Loucy (cell line): ENCODE measurements at regions not wholly inside any gene's neighbourhood (a gene's known extent, or its start where the extent isn't known, plus 50 kb on each side); places are given as distances from the start of the nearest gene placed in this dataset.
"Not testable (repeated sequence)": the region's sequence is repeated elsewhere in the genome, so short reads cannot be mapped to it uniquely, and the experiment has no call there.

Experiments used
- H2AFZ ChIP-seq: fragments of 200-600 bp; sonication (generic); 2 replicates; pipeline ENCODE4 v1.6.0; 2016; ENCODE audit warnings: antibody characterized with exemption, mild to moderate bottlenecking, low read length, moderate library complexity
- H3F3A ChIP-seq: fragments of 200-600 bp; 2 replicates; pipeline ENCODE4 v1.6.0; 2016; ENCODE audit warnings: antibody characterized with exemption, low read depth, mild to moderate bottlenecking
- H3K27me3 ChIP-seq: fragments of 200-600 bp; sonication (generic); 2 replicates; pipeline ENCODE4 v1.6.1; 2014; ENCODE audit warnings: low read length, mild to moderate bottlenecking; ENCODE audit not compliant: insufficient read depth, poor library complexity, severe bottlenecking
- H3K36me3 ChIP-seq: fragments of 200-600 bp; sonication (generic); 2 replicates; pipeline ENCODE4 v1.6.1; 2016; ENCODE audit warnings: low read length; ENCODE audit not compliant: insufficient read depth
- H3K4me1 ChIP-seq: fragments of 200-600 bp; sonication (generic); 2 replicates; pipeline ENCODE4 v1.5.1; 2014; ENCODE audit warnings: low read length, mild to moderate bottlenecking; ENCODE audit not compliant: insufficient read depth, poor library complexity, severe bottlenecking
- H3K4me2 ChIP-seq: fragments of 200-600 bp; sonication (generic); 2 replicates; pipeline ENCODE4 v1.6.0; 2014; ENCODE audit warnings: antibody characterized with exemption, low read length, low read depth, mild to moderate bottlenecking; ENCODE audit not compliant: poor library complexity, severe bottlenecking
- H3K4me3 ChIP-seq: fragments of 200-600 bp; sonication (generic); 2 replicates; pipeline ENCODE4 v1.5.1; 2014; ENCODE audit warnings: low read length, mild to moderate bottlenecking, mixed read lengths; ENCODE audit not compliant: poor library complexity, severe bottlenecking
- H3K79me2 ChIP-seq: fragments of 200-600 bp; sonication (generic); 2 replicates; pipeline ENCODE4 v1.6.1; 2014; ENCODE audit warnings: low read length; ENCODE audit not compliant: insufficient read depth
- H3K9ac ChIP-seq: fragments of 200-600 bp; sonication (generic); 2 replicates; pipeline ENCODE4 v1.6.0; 2014; ENCODE audit warnings: mild to moderate bottlenecking, low read depth, low read length, moderate library complexity; ENCODE audit not compliant: poor library complexity, severe bottlenecking
- H3K9me2 ChIP-seq: fragments of 200-600 bp; sonication (generic); replicated peaks from 2 replicates; pipeline ENCODE4 v1.6.1; 2016; ENCODE audit warnings: low read depth, low read length, mixed read lengths
- H3K9me3 ChIP-seq: fragments of 200-600 bp; sonication (generic); 2 replicates; pipeline ENCODE4 v1.6.1; 2014; ENCODE audit warnings: mild to moderate bottlenecking, antibody characterized with exemption, low read length, low read depth; ENCODE audit not compliant: insufficient read depth
- H4K20me1 ChIP-seq: fragments of 200-600 bp; sonication (generic); 2 replicates; pipeline ENCODE4 v1.6.0; 2014; ENCODE audit warnings: antibody characterized with exemption, low read length, mild to moderate bottlenecking; ENCODE audit not compliant: insufficient read depth, poor library complexity, severe bottlenecking
- EZH2phosphoT487 ChIP-seq: fragments of 200-600 bp; IDR thresholded peaks from 2 replicates; pipeline ENCODE4 v1.6.1; 2018; ENCODE audit warnings: antibody characterized with exemption, mild to moderate bottlenecking, moderate library complexity, borderline replicate concordance
- TF ChIP-seq, protein P1 (sequence below): fragments of 200-600 bp; sonication (generic); conservative IDR thresholded peaks from 2 replicates; pipeline ENCODE4 v1.5.1; 2014; ENCODE audit warnings: mild to moderate bottlenecking, antibody characterized with exemption, low read length

DNA sequence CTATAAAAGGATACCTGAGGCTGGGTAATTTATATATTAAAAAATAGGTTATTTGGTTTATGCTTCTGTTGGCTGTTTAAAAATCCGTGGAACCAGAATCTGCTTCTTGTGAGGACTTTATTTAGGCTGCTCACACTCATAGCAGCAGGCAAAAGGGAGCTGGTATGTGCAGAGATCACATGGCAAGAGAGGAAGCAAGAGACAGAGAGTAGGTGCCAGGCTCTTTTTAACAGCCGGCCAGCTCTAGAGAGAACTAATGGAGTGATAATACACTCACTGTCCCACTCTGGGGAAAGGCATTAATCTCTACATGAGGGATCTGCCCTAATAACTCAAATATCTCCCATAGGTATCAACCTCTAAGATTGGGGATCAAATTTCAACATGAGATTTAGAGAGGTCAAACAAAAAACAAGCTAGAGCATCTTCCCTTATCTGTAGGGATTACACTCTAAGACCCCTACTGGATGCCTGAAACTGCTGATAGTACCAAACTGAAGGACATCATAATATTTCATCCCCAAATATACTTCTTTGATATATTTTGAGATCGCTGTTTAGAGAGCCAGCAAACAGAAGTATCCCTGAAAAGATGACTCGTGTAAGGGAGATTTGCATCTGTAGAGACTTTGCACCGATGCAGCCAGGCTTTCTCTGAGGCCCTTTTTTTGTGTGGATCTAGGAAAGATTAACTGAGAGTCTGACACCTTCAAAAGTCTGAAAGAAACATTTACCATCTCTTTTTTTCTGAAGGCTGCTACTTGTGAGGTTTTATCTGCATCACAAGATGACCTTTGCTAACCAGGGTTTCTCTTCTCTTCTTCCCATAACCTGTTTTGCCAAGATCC is 717.0 kb upstream of the MBL2 start:
- Histone ChIP-seq H3K9me3 (no peaks in the 10 kb centered on the region), H3K9me2 (no peaks in the 10 kb centered on the region), H4K20me1 (no peaks in the 10 kb centered on the region), H3K36me3 (no peaks in the 10 kb centered on the region), H3F3A (no peaks in the 10 kb centered on the region), H3K4me1 (no peaks in the 10 kb centered on the region), H2AFZ (no peak overlapping the region), H3K4me3 (no peak overlapping the region), H3K79me2 (no peaks in the 10 kb centered on the region), H3K9ac (no peak overlapping the region), H3K4me2 (no peak overlapping the region), H3K27me3 (no peaks in the 10 kb centered on the region)
- TF ChIP-seq EZH2phosphoT487, result no peak
- TF ChIP-seq, protein P1, sequence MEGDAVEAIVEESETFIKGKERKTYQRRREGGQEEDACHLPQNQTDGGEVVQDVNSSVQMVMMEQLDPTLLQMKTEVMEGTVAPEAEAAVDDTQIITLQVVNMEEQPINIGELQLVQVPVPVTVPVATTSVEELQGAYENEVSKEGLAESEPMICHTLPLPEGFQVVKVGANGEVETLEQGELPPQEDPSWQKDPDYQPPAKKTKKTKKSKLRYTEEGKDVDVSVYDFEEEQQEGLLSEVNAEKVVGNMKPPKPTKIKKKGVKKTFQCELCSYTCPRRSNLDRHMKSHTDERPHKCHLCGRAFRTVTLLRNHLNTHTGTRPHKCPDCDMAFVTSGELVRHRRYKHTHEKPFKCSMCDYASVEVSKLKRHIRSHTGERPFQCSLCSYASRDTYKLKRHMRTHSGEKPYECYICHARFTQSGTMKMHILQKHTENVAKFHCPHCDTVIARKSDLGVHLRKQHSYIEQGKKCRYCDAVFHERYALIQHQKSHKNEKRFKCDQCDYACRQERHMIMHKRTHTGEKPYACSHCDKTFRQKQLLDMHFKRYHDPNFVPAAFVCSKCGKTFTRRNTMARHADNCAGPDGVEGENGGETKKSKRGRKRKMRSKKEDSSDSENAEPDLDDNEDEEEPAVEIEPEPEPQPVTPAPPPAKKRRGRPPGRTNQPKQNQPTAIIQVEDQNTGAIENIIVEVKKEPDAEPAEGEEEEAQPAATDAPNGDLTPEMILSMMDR, result no peak

DNA sequence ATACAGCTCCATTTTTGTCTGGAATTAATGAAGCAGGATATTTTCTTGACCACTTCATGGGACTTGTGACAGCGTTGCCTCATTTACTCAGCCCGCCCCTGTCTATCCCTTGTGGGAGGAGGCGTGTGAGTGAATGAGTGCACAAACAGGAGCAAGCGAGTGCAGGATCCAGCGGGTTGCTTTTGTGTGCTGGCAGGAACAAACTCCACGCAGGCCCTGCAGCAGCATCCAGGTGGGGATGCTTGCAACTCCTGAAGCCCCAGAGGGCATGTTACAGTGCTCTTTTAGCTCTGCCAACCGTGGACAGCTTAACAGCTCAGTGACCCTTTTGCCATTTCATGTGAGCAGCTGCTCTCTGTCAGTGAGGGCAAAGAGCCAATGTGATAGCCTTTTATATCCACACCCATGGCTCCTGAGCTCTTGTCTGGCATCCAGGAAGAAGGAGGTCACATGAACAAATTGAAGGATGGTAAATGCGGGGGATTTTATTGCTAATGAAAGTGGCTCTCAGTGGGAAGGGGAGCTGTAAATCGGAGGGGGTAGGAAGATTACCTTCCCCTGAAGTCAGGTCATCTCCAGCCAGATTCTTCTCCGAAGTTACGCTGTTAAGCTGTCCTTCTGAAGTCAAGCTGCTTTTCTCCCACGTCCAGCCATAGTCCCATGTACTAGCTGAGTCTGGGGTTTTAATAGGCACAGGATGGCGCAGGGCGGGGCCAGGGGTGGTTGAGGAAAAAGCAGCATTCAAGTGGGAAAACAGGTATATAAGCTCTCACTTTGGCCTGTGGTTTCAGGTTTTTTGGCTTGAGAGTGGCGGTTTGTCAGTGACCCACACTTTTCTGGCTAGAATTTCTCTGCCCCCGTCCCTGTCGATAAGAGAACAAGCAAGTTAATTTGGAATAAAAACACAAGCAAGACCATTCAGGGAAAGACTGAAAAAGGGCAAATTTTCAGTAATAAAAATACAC is 714.7 kb upstream of the MBL2 start:
- no peaks in the 10 kb centered on the region for H3K4me1 ChIP-seq
- H3F3A ChIP-seq, result no peaks in the 10 kb centered on the region
- H3K4me3 ChIP-seq, result no peak overlapping the region
- H3K9me2 ChIP-seq, result no peaks in the 10 kb centered on the region
- no peaks in the 10 kb centered on the region for H3K79me2 ChIP-seq
- no peaks in the 10 kb centered on the region for H4K20me1 ChIP-seq
- TF ChIP-seq, protein P1, result no peak
- no peak for TF ChIP-seq EZH2phosphoT487
- H3K27me3 ChIP-seq, result no peaks in the 10 kb centered on the region
- no peak overlapping the region for H3K4me2 ChIP-seq
- no peak overlapping the region for H2AFZ ChIP-seq
- H3K9ac ChIP-seq, result no peak overlapping the region
- H3K36me3 ChIP-seq, result no peaks in the 10 kb centered on the region
- H3K9me3 ChIP-seq, result no peaks in the 10 kb centered on the region

DNA sequence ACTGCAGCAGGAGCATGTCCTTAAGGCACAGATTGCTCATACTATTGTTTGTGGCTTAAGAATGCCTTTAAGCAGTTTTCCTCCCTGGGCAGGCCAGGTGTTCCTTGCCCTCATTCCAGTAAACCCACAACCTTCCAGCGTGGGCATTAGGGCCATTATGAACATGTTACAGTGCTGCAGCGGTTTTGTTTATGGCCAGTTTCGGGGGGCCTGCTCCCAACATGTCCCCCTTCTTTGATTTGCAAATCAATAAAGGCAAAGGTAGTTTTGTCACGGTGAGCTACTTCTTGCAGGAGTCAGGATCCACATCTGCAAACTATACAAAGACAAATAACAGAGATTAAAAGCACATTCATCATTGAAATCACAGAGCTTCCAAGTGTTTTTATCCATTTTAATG is 712.8 kb upstream of the MBL2 start:
- H3K36me3 ChIP-seq, H4K20me1 ChIP-seq, H3K9ac ChIP-seq, H2AFZ ChIP-seq, H3K79me2 ChIP-seq, H3K4me3 ChIP-seq, H3K9me2 ChIP-seq, H3K4me1 ChIP-seq, H3K27me3 ChIP-seq, H3K4me2 ChIP-seq, H3F3A ChIP-seq, H3K9me3 ChIP-seq: not testable (repeated sequence)
